Gastroesophageal sphincter (tissue), 4 donors: ENCODE measurements at regions not wholly inside any gene's neighbourhood (a gene's known extent, or its start where the extent isn't known, plus 50 kb on each side); places are given as distances from the start of the nearest gene placed in this dataset.

Experiments
- ATAC-seq: fragments of 150-250 bp; one replicate; pipeline ENCODE4 v1.9.1; 2016; ENCODE audit warnings: mild to moderate bottlenecking, moderate library complexity
- H3K27ac ChIP-seq, 4 donors: fragments of 200-600 bp; sonication (generic) in 3 of 4; 1 replicate in 3 of 4; 2 replicates in 1 of 4; pipeline ENCODE4 v1.5.1; 2016 to 2019
- H3K27me3 ChIP-seq: fragments of 200-600 bp; sonication (generic); one replicate; pipeline ENCODE4 v1.5.1; 2019
- H3K36me3 ChIP-seq, 2 donors: fragments of 200-600 bp; sonication (generic); one replicate each; pipeline ENCODE4 v1.5.1; 2019; ENCODE audit warnings: control low read depth in 1 of 2
- H3K4me1 ChIP-seq, 3 donors: fragments of 200-600 bp; sonication (generic); 1 replicate in 2 of 3; 2 replicates in 1 of 3; pipeline ENCODE4 v1.5.1; 2016 to 2019; ENCODE audit warnings: control low read depth in 2 of 3
- H3K4me3 ChIP-seq, 2 donors: fragments of 200-600 bp; sonication (generic); one replicate each; pipeline ENCODE4 v1.5.1; 2019; ENCODE audit warnings: mild to moderate bottlenecking in 1 of 2, moderate library complexity in 1 of 2
- H3K9me3 ChIP-seq, 3 donors: fragments of 200-600 bp; sonication (generic); one replicate each; pipeline ENCODE4 v1.5.1; 2017 to 2019; ENCODE audit warnings: control low read depth in 2 of 3
- CTCF ChIP-seq, 4 experiments: fragments of 200-600 bp in 2 of 4; fragments of 450-650 bp in 2 of 4; sonication (generic) in 1 of 4; IDR thresholded peaks; one replicate each; pipeline ENCODE4 v1.5.1; 2017 to 2019; ENCODE audit warnings: antibody characterized with exemption in 4 of 4, mild to moderate bottlenecking in 2 of 4, moderate library complexity in 2 of 4
- EP300 ChIP-seq: sonication (generic); formaldehyde crosslinking; IDR thresholded peaks from one replicate; pipeline ENCODE4 v1.6.1; 2017; ENCODE audit warnings: antibody characterized with exemption, mild to moderate bottlenecking
- POLR2A ChIP-seq, 2 donors: fragments of 450-650 bp; IDR thresholded peaks; one replicate each; pipeline ENCODE4 v1.6.1; 2017; ENCODE audit warnings: antibody characterized with exemption in 2 of 2, mild to moderate bottlenecking in 2 of 2, moderate library complexity in 1 of 2
- POLR2AphosphoS5 ChIP-seq: sonication (generic); formaldehyde crosslinking; IDR thresholded peaks from one replicate; pipeline ENCODE4 v1.6.1; 2017; ENCODE audit warnings: antibody characterized with exemption
- WGBS, 2 donors: methylation state at CpG; one replicate each; pipeline ENCODE4 v1.1.5; 2018; ENCODE audit warnings: low coverage in 1 of 2; 5-methylcytosine and 5-hydroxymethylcytosine counted together

GRCh38 chrX:42020225-42020624 is 96.9 kb upstream of the CASK start:
- Histone ChIP-seq H3K27me3 (no peaks in the 10 kb centered on the region), H3K4me3 (no peak overlapping the region), H3K27ac (no peak overlapping the region), H3K4me1 (no peaks in the 10 kb centered on the region), H3K9me3 (no peaks in the 10 kb centered on the region), H3K36me3 (no peaks in the 10 kb centered on the region)
- ATAC-seq, result no peak
- 71 to 88% methylated on average over 2 of the region's 2 CpGs for WGBS, 2 donors
- no peak for TF ChIP-seq EP300
- no peak for TF ChIP-seq POLR2A (IDR thresholded peaks at IDR 0.05)
- TF ChIP-seq POLR2AphosphoS5, result no peak
- TF ChIP-seq CTCF (IDR thresholded peaks at IDR 0.05), result no peak

GRCh38 chrX:42017971-42018370 is 94.6 kb upstream of the CASK start:
- no peaks in the 10 kb centered on the region for H3K36me3 ChIP-seq
- 43 to 50% methylated on average over 1 of the region's 1 CpG for WGBS, 2 donors
- no peaks in the 10 kb centered on the region for H3K4me1 ChIP-seq

GRCh38 chrX:42000836-42001235 is 77.5 kb upstream of the CASK start:
- Histone ChIP-seq H3K27ac (no peak overlapping the region), H3K4me3 (no peak overlapping the region), H3K36me3 (no peaks in the 10 kb centered on the region), H3K9me3 (no peaks in the 10 kb centered on the region), H3K4me1 (no peaks in the 10 kb centered on the region), H3K27me3 (no peaks in the 10 kb centered on the region)
- no peak for ATAC-seq
- WGBS, 2 donors, result 59 to 64% methylated on average over 3 of the region's 3 CpGs
- TF ChIP-seq POLR2A (IDR thresholded peaks at IDR 0.05) (no peak), CTCF (IDR thresholded peaks at IDR 0.05) (no peak), POLR2AphosphoS5 (no peak), EP300 (no peak)

More at GRCh38 chrX:42017971-42018370, 94.6 kb upstream of the CASK start:
- H3K4me3 ChIP-seq, result no peak overlapping the region
- no peak for TF ChIP-seq POLR2AphosphoS5
- no peak for TF ChIP-seq CTCF (IDR thresholded peaks at IDR 0.05)
- no peak for TF ChIP-seq EP300
- no peak for TF ChIP-seq POLR2A (IDR thresholded peaks at IDR 0.05)
- no peaks in the 10 kb centered on the region for H3K9me3 ChIP-seq
- no peak overlapping the region for H3K27ac ChIP-seq
- H3K27me3 ChIP-seq, result no peaks in the 10 kb centered on the region
- no peak for ATAC-seq

GRCh38 chrX:41984628-41985027 is 61.3 kb upstream of the CASK start:
- ATAC-seq, result no peak
- Histone ChIP-seq H3K4me1 (no peaks in the 10 kb centered on the region), H3K9me3 (no peaks in the 10 kb centered on the region), H3K27ac (no peak overlapping the region), H3K4me3 (no peak overlapping the region), H3K27me3 (no peaks in the 10 kb centered on the region), H3K36me3 (no peaks in the 10 kb centered on the region)
- 80 to 93% methylated on average over 5 of the region's 6 CpGs for WGBS, 2 donors
- TF ChIP-seq CTCF (IDR thresholded peaks at IDR 0.05), result no peak
- TF ChIP-seq EP300, result no peak

GRCh38 chrX:41982953-41983352 is 59.6 kb upstream of the CASK start:
- Histone ChIP-seq H3K9me3 (no peaks in the 10 kb centered on the region), H3K4me1 (no peaks in the 10 kb centered on the region), H3K4me3 (no peak overlapping the region), H3K36me3 (no peaks in the 10 kb centered on the region), H3K27ac (no peak overlapping the region), H3K27me3 (no peaks in the 10 kb centered on the region)
- TF ChIP-seq POLR2A (IDR thresholded peaks at IDR 0.05) (no peak), POLR2AphosphoS5 (no peak), EP300 (no peak), CTCF (IDR thresholded peaks at IDR 0.05) (no peak)
- no peak for ATAC-seq
